ENCODE measurements at regions not wholly inside any gene's neighbourhood (a gene's known extent, or its start where the extent isn't known, plus 50 kb on each side); places are given as distances from the start of the nearest gene placed in this dataset.

GRCh38 chr7:142311876-142312275 lies 54.0 kb upstream of the PRSS58 start:
- H3K9me2 ChIP-seq (ENCODE audit: insufficient read depth), result no peaks in the 10 kb centered on the region
- no peak overlapping the region for H3K4me3 ChIP-seq
- intact Hi-C loops (cut with micrococcal nuclease; ENCODE audit: unreplicated experiment), result no loop called here
- ChIA-PET POLR2A (ENCODE audit: unreplicated experiment) (no interaction called here), CTCF (no interaction called here)
- no peak overlapping the region for H3K27ac ChIP-seq
- H3K27me3 ChIP-seq (ENCODE audit: insufficient read depth, low read depth), result no peaks in the 10 kb centered on the region
- no peak overlapping the region for H2AFZ ChIP-seq
- H3F3A ChIP-seq (ENCODE audit: insufficient read depth, low read depth), result no peaks in the 10 kb centered on the region
- H3K79me2 ChIP-seq (ENCODE audit: low read depth), result no peaks in the 10 kb centered on the region
- H3K36me3 ChIP-seq (ENCODE audit: low read depth), result no peaks in the 10 kb centered on the region
- no peak for DNase-seq
- H3K4me2 ChIP-seq, result no peak overlapping the region
- H4K20me1 ChIP-seq (ENCODE audit: insufficient read depth), result no peaks in the 10 kb centered on the region
- BruUV-seq (replicated peaks), result no TSS peak
- TF ChIP-seq CTCF (conservative IDR thresholded peaks at IDR 0.05), result no peak
- TF ChIP-seq EZH2 (IDR thresholded peaks at IDR 0.05; ENCODE audit: low read depth), result no peak
- H3K4me1 ChIP-seq (replicated peaks; ENCODE audit: insufficient read depth), result no peaks in the 10 kb centered on the region
- H3K9me3 ChIP-seq (ENCODE audit: insufficient read depth, low read depth), result no peaks in the 10 kb centered on the region

- Histone ChIP-seq H3K9me2 (ENCODE audit: insufficient read depth) (no peaks in the 10 kb centered on the region), H3K4me1 (replicated peaks; ENCODE audit: insufficient read depth) (no peaks in the 10 kb centered on the region), H3K9me3 (ENCODE audit: insufficient read depth, low read depth) (no peaks in the 10 kb centered on the region), H3K36me3 (ENCODE audit: low read depth) (no peaks in the 10 kb centered on the region), H3K27ac (no peak overlapping the region), H3K79me2 (ENCODE audit: low read depth) (no peaks in the 10 kb centered on the region), H4K20me1 (ENCODE audit: insufficient read depth) (no peaks in the 10 kb centered on the region), H3K4me3 (no peak overlapping the region), H3F3A (ENCODE audit: insufficient read depth, low read depth) (no peaks in the 10 kb centered on the region), H2AFZ (no peak overlapping the region), H3K27me3 (ENCODE audit: insufficient read depth, low read depth) (no peaks in the 10 kb centered on the region), H3K4me2 (no peak overlapping the region)
- CTCF ChIA-PET, result no interaction called here
- BruUV-seq (replicated peaks), result no TSS peak
- POLR2A ChIA-PET (ENCODE audit: unreplicated experiment), result no interaction called here
- no peak for DNase-seq
- intact Hi-C loops (cut with micrococcal nuclease; ENCODE audit: unreplicated experiment), result no loop called here
- TF ChIP-seq EZH2 (IDR thresholded peaks at IDR 0.05; ENCODE audit: low read depth) (no peak), CTCF (conservative IDR thresholded peaks at IDR 0.05) (no peak)
Observed at GRCh38 chr7:142308918-142309317, 51.1 kb upstream of the PRSS58 start.

GRCh38 chr7:142308326-142308725 lies 50.5 kb upstream of the PRSS58 start:
- ChIA-PET CTCF (no interaction called here), POLR2A (ENCODE audit: unreplicated experiment) (no interaction called here)
- intact Hi-C loops (cut with micrococcal nuclease; ENCODE audit: unreplicated experiment), result no loop called here
- DNase-seq, result no peak
- no peaks in the 10 kb centered on the region for H3K79me2 ChIP-seq (ENCODE audit: low read depth)
- H3K4me3 ChIP-seq, result no peak overlapping the region
- H3K36me3 ChIP-seq (ENCODE audit: low read depth), result no peaks in the 10 kb centered on the region
- H3F3A ChIP-seq (ENCODE audit: insufficient read depth, low read depth), result no peaks in the 10 kb centered on the region
- H3K27ac ChIP-seq, result no peak overlapping the region
- no peaks in the 10 kb centered on the region for H4K20me1 ChIP-seq (ENCODE audit: insufficient read depth)
- H3K9me2 ChIP-seq (ENCODE audit: insufficient read depth), result no peaks in the 10 kb centered on the region
- H3K4me1 ChIP-seq (replicated peaks; ENCODE audit: insufficient read depth), result no peaks in the 10 kb centered on the region
- H3K4me2 ChIP-seq, result no peak overlapping the region
- no peaks in the 10 kb centered on the region for H3K9me3 ChIP-seq (ENCODE audit: insufficient read depth, low read depth)
- no peaks in the 10 kb centered on the region for H3K27me3 ChIP-seq (ENCODE audit: insufficient read depth, low read depth)
- TF ChIP-seq CTCF (conservative IDR thresholded peaks at IDR 0.05), result no peak
- TF ChIP-seq EZH2 (IDR thresholded peaks at IDR 0.05; ENCODE audit: low read depth), result no peak
- no peak overlapping the region for H2AFZ ChIP-seq
- BruUV-seq (replicated peaks), result no TSS peak

All from PC-9 (cell line).